IMR-90 (cell line): ENCODE measurements at regions not wholly inside any gene's neighbourhood (a gene's known extent, or its start where the extent isn't known, plus 50 kb on each side); places are given as distances from the start of the nearest gene placed in this dataset.

Experiments used
- ATAC-seq: fragments of 200-7000 bp; cut with Tn5 transposase; 2 replicates; pipeline ENCODE4 v1.9.1; 2020; ENCODE audit warnings: low read depth, mild to moderate bottlenecking, moderate library complexity
- BruUV-seq: library from RNA; stranded (reverse); fragments of 400-500 nt; replicated peaks from 2 replicates; lab custom pipeline; 2021; lab: Mats Ljungman, UMichigan
- CTCF ChIA-PET: fragments of 300-600 bp; formaldehyde crosslinking; extraction: SDS; loops from one replicate; lab custom pipeline; 2021; ENCODE audit warnings: antibody characterized with exemption; lab: Yijun Ruan, JAX
- POLR2A ChIA-PET: fragments of 300-600 bp; sonication (Branson Sonifier 250); formaldehyde crosslinking; loops from one replicate; lab custom pipeline; 2022; ENCODE audit warnings: antibody characterized with exemption; ENCODE audit not compliant: unreplicated experiment; lab: Charles Lee
- DNase-seq: peaks from one replicate; pipeline ENCODE4 v3.0.0; 2013
- H2AFZ ChIP-seq: replicated peaks from 2 replicates; pipeline ENCODE3; 2013; ENCODE audit warnings: low read length, mild to moderate bottlenecking; ENCODE audit not compliant: poor library complexity
- H2AK5ac ChIP-seq: 2 replicates; pipeline ENCODE4 v1.6.1; 2013; ENCODE audit warnings: low read depth, low read length, inconsistent platforms
- H2AK9ac ChIP-seq: replicated peaks from 2 replicates; pipeline ENCODE3; 2013; ENCODE audit warnings: mild to moderate bottlenecking, low read depth, low read length, moderate library complexity; ENCODE audit not compliant: poor library complexity
- H2BK120ac ChIP-seq: 2 replicates; pipeline ENCODE4 v1.6.1; 2013; ENCODE audit warnings: low read depth, low read length, inconsistent platforms
- H2BK15ac ChIP-seq: 3 replicates; pipeline ENCODE4 v1.6.1; 2013; ENCODE audit warnings: low read depth, low read length, inconsistent platforms
- H2BK20ac ChIP-seq: 2 replicates; pipeline ENCODE4 v1.6.1; 2013; ENCODE audit warnings: low read depth, mild to moderate bottlenecking, inconsistent platforms, low read length, moderate library complexity
- H2BK5ac ChIP-seq: 2 replicates; pipeline ENCODE4 v1.6.1; 2013; ENCODE audit warnings: mild to moderate bottlenecking, low read depth, low read length, inconsistent platforms; ENCODE audit not compliant: poor library complexity, severe bottlenecking
- H3K14ac ChIP-seq: replicated peaks from 2 replicates; pipeline ENCODE4 v1.6.1; 2013; ENCODE audit warnings: low read depth, low read length, inconsistent platforms
- H3K18ac ChIP-seq: 2 replicates; pipeline ENCODE4 v1.6.1; 2013; ENCODE audit warnings: low read depth, low read length, control low read depth
- H3K23ac ChIP-seq: 2 replicates; pipeline ENCODE4 v1.6.1; 2013; ENCODE audit warnings: low read depth, low read length, inconsistent platforms
- H3K27ac ChIP-seq: 2 replicates; pipeline ENCODE4 v1.5.1; 2013; ENCODE audit warnings: mild to moderate bottlenecking, control low read depth, low read length; ENCODE audit not compliant: insufficient read depth
- H3K27me3 ChIP-seq: 2 replicates; pipeline ENCODE4 v1.6.1; 2013; ENCODE audit warnings: low read length; ENCODE audit not compliant: control insufficient read depth, insufficient read depth
- H3K36me3 ChIP-seq: 2 replicates; pipeline ENCODE4 v1.6.1; 2013; ENCODE audit warnings: low read length, mixed read lengths; ENCODE audit not compliant: control insufficient read depth, insufficient read depth
- H3K4ac ChIP-seq: 2 replicates; pipeline ENCODE4 v1.6.1; 2013; ENCODE audit warnings: low read depth, low read length, inconsistent platforms
- H3K4me1 ChIP-seq: 2 replicates; pipeline ENCODE4 v1.6.1; 2013; ENCODE audit warnings: low read length, mixed read lengths; ENCODE audit not compliant: control insufficient read depth, insufficient read depth
- H3K4me2 ChIP-seq: 2 replicates; pipeline ENCODE4 v1.6.1; 2013; ENCODE audit warnings: low read depth, mild to moderate bottlenecking, control low read depth, low read length, moderate library complexity
- H3K4me3 ChIP-seq: 2 replicates; pipeline ENCODE4 v1.5.1; 2013; ENCODE audit warnings: low read depth, mild to moderate bottlenecking, control low read depth, low read length, moderate library complexity; ENCODE audit not compliant: insufficient read depth
- H3K56ac ChIP-seq: 2 replicates; pipeline ENCODE4 v1.6.1; 2013; ENCODE audit warnings: low read length, inconsistent platforms; ENCODE audit not compliant: insufficient read depth; ENCODE audit errors: extremely low read depth
- H3K79me1 ChIP-seq, 2 experiments: 2 replicates each; pipeline ENCODE4 v1.6.1; 2013; ENCODE audit warnings: low read length in 2 of 2, inconsistent platforms in 1 of 2, low read depth in 1 of 2
- H3K9ac ChIP-seq: 2 replicates; pipeline ENCODE4 v1.6.1; 2013; ENCODE audit warnings: low read depth, low read length, control low read depth
- H3K9me1 ChIP-seq: 2 replicates; pipeline ENCODE4 v1.6.1; 2013; ENCODE audit warnings: low read length, inconsistent platforms; ENCODE audit not compliant: insufficient read depth
- H3K9me3 ChIP-seq: 2 replicates; pipeline ENCODE4 v1.6.1; 2013; ENCODE audit warnings: low read length; ENCODE audit not compliant: control insufficient read depth, insufficient read depth
- H4K20me1 ChIP-seq: 2 replicates; pipeline ENCODE4 v1.6.1; 2013; ENCODE audit warnings: low read length, inconsistent platforms; ENCODE audit not compliant: insufficient read depth
- H4K5ac ChIP-seq: 2 replicates; pipeline ENCODE4 v1.6.1; 2013; ENCODE audit warnings: mild to moderate bottlenecking, low read depth, low read length, control low read depth
- H4K8ac ChIP-seq, 2 experiments: 2 replicates each; pipeline ENCODE4 v1.6.1; 2013; ENCODE audit warnings: low read depth in 2 of 2, low read length in 2 of 2, control low read depth in 1 of 2, inconsistent platforms in 1 of 2
- H4K91ac ChIP-seq: 2 replicates; pipeline ENCODE4 v1.6.1; 2013; ENCODE audit warnings: low read depth, low read length, inconsistent platforms; ENCODE audit not compliant: insufficient read depth
- FOS ChIP-seq: fragments of 150-350 bp; IDR thresholded peaks from 2 replicates; pipeline ENCODE4 v1.6.1; 2016; ENCODE audit warnings: low read depth, low read length
- MAFK ChIP-seq: IDR thresholded peaks from 2 replicates; pipeline ENCODE4 v1.6.1; 2012; ENCODE audit warnings: low read depth, low read length, improper control_type of control experiment
- MXI1 ChIP-seq: IDR thresholded peaks from 2 replicates; pipeline ENCODE4 v1.6.1; 2012; ENCODE audit warnings: low read depth, mild to moderate bottlenecking, low read length, moderate library complexity, borderline replicate concordance
- NFE2L2 ChIP-seq: fragments of 150-350 bp; IDR thresholded peaks from 2 replicates; pipeline ENCODE4 v1.6.1; 2016; ENCODE audit warnings: low read depth, mild to moderate bottlenecking, low read length
- POLR2A ChIP-seq: IDR thresholded peaks from 2 replicates; pipeline ENCODE4 v1.6.1; 2012; ENCODE audit warnings: mild to moderate bottlenecking, low read depth, low read length
- RAD21 ChIP-seq: IDR thresholded peaks from 2 replicates; pipeline ENCODE4 v1.6.1; 2012; ENCODE audit warnings: low read length, improper control_type of control experiment
- RFX5 ChIP-seq: IDR thresholded peaks from 2 replicates; pipeline ENCODE4 v1.8.0; 2012; ENCODE audit warnings: low read depth, mild to moderate bottlenecking, low read length, moderate library complexity
- WGBS, 2 experiments: methylation state at CpG; one replicate each; pipeline versions ENCODE4 v1.1.5 to v1.1.7; 2013; ENCODE audit warnings: missing lambda C conversion rate in 2 of 2; ENCODE audit not compliant: insufficient read length in 1 of 2; ENCODE audit errors: extremely low coverage in 2 of 2; 5-methylcytosine and 5-hydroxymethylcytosine counted together
- dilution Hi-C: fragments of 300-500 bp; cut with HindIII; formaldehyde crosslinking; loops from one replicate; pipeline ENCODE4 v1.14.3; 2018; ENCODE audit warnings: low sequenced_read_pairs; ENCODE audit not compliant: unreplicated experiment
- in situ Hi-C: fragments of 300-500 bp; cut with MboI; formaldehyde crosslinking; loops from 3 replicates; pipeline ENCODE4 v1.14.3; 2019; ENCODE audit warnings: low sequenced_read_pairs, inconsistent platforms, mixed read lengths
- intact Hi-C: fragments of 100-400 bp; cut with micrococcal nuclease; formaldehyde crosslinking; loops from 2 replicates; pipeline ENCODE4 v1.10.0; 2022
- TF ChIP-seq, protein P1 (sequence below): fragments of 150-350 bp; IDR thresholded peaks from 2 replicates; pipeline ENCODE4 v1.6.1; 2017; ENCODE audit warnings: mild to moderate bottlenecking, antibody characterized with exemption, low read length, low read depth

DNA sequence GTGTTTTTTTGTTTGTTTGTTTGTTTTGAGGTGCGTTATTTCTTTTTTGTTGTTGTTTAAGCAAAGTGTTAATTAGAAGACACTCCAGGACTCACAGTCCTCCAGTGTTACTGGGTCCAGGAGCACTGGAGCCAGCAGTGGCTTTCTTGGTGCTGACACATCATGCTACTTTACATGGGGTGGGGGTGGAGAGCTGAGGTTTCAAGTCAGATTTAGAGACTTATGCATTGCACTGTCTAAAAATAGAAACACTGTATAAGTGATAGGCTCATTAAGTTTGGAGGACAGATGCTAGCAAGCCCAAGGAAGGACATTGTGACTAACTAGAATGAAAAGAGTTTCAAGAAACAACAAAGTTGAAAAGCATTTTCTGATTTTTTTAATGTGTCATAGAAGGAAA is 2209.2 kb downstream of the MAT2B start:
- H3K79me1 ChIP-seq = no peaks in the 10 kb centered on the region
- intact Hi-C loops = no loop called here
- ChIA-PET POLR2A (no interaction called here), CTCF (no interaction called here)
- no peak overlapping the region for H3K9ac ChIP-seq
- in situ Hi-C loops = no loop called here
- no peak overlapping the region for H4K5ac ChIP-seq
- no peak overlapping the region for H2BK15ac ChIP-seq
- no peak overlapping the region for H2AK9ac ChIP-seq
- no peak for ATAC-seq
- TF ChIP-seq, protein P1, sequence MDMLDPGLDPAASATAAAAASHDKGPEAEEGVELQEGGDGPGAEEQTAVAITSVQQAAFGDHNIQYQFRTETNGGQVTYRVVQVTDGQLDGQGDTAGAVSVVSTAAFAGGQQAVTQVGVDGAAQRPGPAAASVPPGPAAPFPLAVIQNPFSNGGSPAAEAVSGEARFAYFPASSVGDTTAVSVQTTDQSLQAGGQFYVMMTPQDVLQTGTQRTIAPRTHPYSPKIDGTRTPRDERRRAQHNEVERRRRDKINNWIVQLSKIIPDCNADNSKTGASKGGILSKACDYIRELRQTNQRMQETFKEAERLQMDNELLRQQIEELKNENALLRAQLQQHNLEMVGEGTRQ = no peak
- TF ChIP-seq MXI1 (no peak), NFE2L2 (no peak), RAD21 (no peak), RFX5 (no peak), POLR2A (no peak), MAFK (no peak), FOS (no peak)
- dilution Hi-C loops = no loop called here
- H2BK5ac ChIP-seq = no peak overlapping the region
- H2AK5ac ChIP-seq = no peak overlapping the region
- H3K14ac ChIP-seq = no peak overlapping the region
- H3K23ac ChIP-seq = no peak overlapping the region
- no peak overlapping the region for H3K27ac ChIP-seq
- no peak overlapping the region for H3K4me3 ChIP-seq
- H3K9me1 ChIP-seq = no peaks in the 10 kb centered on the region
- no peak overlapping the region for H3K18ac ChIP-seq
- no peak overlapping the region for H4K8ac ChIP-seq
- no peak overlapping the region for H3K4ac ChIP-seq
- H3K56ac ChIP-seq = no peak overlapping the region
- H2AFZ ChIP-seq = no peak overlapping the region
- H4K20me1 ChIP-seq = no peaks in the 10 kb centered on the region
- H2BK20ac ChIP-seq = no peak overlapping the region
- no CpG with 5 or more reads among the region's 1 CpG for WGBS, 2 experiments
- H3K27me3 ChIP-seq = no peaks in the 10 kb centered on the region
- no peak overlapping the region for H2BK120ac ChIP-seq
- H3K4me1 ChIP-seq = no peaks in the 10 kb centered on the region
- no peak overlapping the region for H3K4me2 ChIP-seq
- H3K9me3 ChIP-seq = peaks cover 8% of the 10 kb centered on the region; the same call in 1 of the 2 replicates
- BruUV-seq = no TSS peak
- no peak overlapping the region for H4K91ac ChIP-seq
- DNase-seq = no peak
- no peaks in the 10 kb centered on the region for H3K36me3 ChIP-seq
